GM21381 (cell line): ENCODE measurements at regions not wholly inside any gene's neighbourhood (a gene's known extent, or its start where the extent isn't known, plus 50 kb on each side); places are given as distances from the start of the nearest gene placed in this dataset.
"Not testable (repeated sequence)": the region's sequence is repeated elsewhere in the genome, so short reads cannot be mapped to it uniquely, and the experiment has no call there.

Source experiments
- ATAC-seq: cut with Tn5 transposase; IDR thresholded peaks from one replicate; pipeline ENCODE4 v1.9.1; 2021; ENCODE audit warnings: mild to moderate bottlenecking, moderate library complexity; ENCODE audit not compliant: unreplicated experiment

GRCh38 chr4:187046471-187046870 lies 322.8 kb upstream of the FAT1 start:
- ATAC-seq, result no peak

- ATAC-seq, result no peak
Observed at GRCh38 chr4:187059021-187059420, 335.4 kb upstream of the FAT1 start.

- no peak for ATAC-seq
Observed at GRCh38 chr4:187059895-187060294, 336.2 kb upstream of the FAT1 start.

GRCh38 chr4:187060551-187060950 lies 336.9 kb upstream of the FAT1 start:
- no peak for ATAC-seq

GRCh38 chr4:187063251-187063650 lies 339.6 kb upstream of the FAT1 start:
- ATAC-seq, result no peak

GRCh38 chr4:187064033-187064432 lies 340.4 kb upstream of the FAT1 start:
- no peak for ATAC-seq

- no peak for ATAC-seq
Observed at GRCh38 chr4:187065396-187065795, 341.7 kb upstream of the FAT1 start.

GRCh38 chr4:187065806-187066205 lies 342.1 kb upstream of the FAT1 start:
- no peak for ATAC-seq

- no peak for ATAC-seq
Observed at GRCh38 chr4:187069398-187069797, 345.7 kb upstream of the FAT1 start.

- no peak for ATAC-seq
Observed at GRCh38 chr4:187070158-187070557, 346.5 kb upstream of the FAT1 start.

- ATAC-seq, result no peak
Observed at GRCh38 chr4:187070740-187071139, 347.1 kb upstream of the FAT1 start.

- no peak for ATAC-seq
Observed at GRCh38 chr4:187071946-187072600, 348.4 kb upstream of the FAT1 start.

- ATAC-seq, result no peak
Observed at GRCh38 chr4:187073820-187074219, 350.2 kb upstream of the FAT1 start.

GRCh38 chr4:187075514-187075913 lies 351.9 kb upstream of the FAT1 start:
- no peak for ATAC-seq

- no peak for ATAC-seq
Observed at GRCh38 chr4:187077744-187078401, 354.2 kb upstream of the FAT1 start.

GRCh38 chr4:187084701-187085100 lies 361.0 kb upstream of the FAT1 start:
- no peak for ATAC-seq

- no peak for ATAC-seq
Observed at GRCh38 chr4:187085339-187085738, 361.7 kb upstream of the FAT1 start.

- ATAC-seq, result no peak
Observed at GRCh38 chr4:187086151-187086550, 362.5 kb upstream of the FAT1 start.

- no peak for ATAC-seq
Observed at GRCh38 chr4:187088070-187088799, 364.6 kb upstream of the FAT1 start.

GRCh38 chr4:187090401-187090800 lies 366.7 kb upstream of the FAT1 start:
- ATAC-seq, result no peak

- not testable (repeated sequence) for ATAC-seq
Observed at GRCh38 chr4:187090832-187091231, 367.2 kb upstream of the FAT1 start.

GRCh38 chr4:187094144-187094543 lies 370.5 kb upstream of the FAT1 start:
- no peak for ATAC-seq
